SW 1271 (cell line): ENCODE measurements at regions not wholly inside any gene's neighbourhood (a gene's known extent, or its start where the extent isn't known, plus 50 kb on each side); places are given as distances from the start of the nearest gene placed in this dataset.
"Not testable (repeated sequence)": the region's sequence is repeated elsewhere in the genome, so short reads cannot be mapped to it uniquely, and the experiment has no call there.

ENCODE experiments used
- DNase-seq, 2 experiments: peaks; one replicate each; lab custom pipeline; 2025; lab: John Stamatoyannopoulos, UW

DNA sequence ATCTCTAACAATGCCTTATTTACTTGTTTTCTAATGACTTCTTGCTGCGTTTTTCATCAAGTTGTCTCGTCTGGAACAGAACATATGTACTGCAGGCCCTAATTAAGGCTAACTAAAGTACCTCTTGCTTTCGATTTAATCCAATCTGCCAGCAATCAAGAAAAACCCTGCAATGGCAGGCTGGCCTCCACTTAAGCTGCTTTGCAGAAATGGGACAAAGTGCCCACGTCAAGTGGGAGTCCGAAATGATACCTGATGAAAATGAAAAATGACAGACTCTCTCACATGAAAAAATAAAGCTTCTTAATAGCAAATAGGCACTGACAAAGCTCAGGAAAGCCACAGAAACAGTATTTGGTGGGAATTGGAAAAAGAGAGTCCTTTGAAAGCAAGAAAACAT lies 1454.7 kb downstream of the FAM181B start:
- DNase-seq: no peak

DNA sequence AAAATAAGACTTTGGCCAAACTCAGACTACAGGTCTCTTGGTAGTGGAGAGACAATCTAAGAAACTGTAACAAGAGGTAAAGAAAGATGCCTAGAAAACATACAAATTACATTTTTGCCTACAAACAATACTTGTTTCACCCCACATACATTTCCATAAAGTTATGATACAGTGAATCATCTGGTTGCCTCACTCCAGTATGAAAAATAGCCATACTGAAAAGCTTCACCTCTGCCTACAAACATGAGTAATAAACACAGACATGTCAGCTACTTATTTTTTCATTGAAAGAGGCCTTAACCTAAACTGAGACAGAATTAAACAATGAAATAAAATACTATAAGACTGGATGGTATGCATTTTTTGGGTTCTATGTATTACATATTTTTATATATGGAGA lies 1463.0 kb downstream of the FAM181B start:
- DNase-seq: no peak

DNA sequence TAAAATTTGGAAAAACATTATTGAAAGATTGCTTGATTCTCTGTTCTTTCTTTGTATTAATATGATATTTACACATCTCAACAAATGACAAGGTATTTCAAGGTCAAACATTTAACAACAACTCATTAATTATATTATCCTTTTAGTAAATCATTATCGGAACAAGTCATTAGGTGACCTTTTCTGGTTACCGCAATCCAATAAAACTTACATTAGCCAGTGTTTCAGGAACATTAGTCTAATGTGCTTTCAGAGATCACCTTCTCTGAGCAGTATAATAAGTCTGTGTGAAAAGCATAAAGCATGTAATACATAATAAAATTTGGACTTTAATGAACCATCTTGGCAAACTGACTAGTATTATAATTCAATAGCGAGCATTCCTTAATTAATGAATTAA lies 1466.4 kb downstream of the FAM181B start:
- no peak for DNase-seq

DNA sequence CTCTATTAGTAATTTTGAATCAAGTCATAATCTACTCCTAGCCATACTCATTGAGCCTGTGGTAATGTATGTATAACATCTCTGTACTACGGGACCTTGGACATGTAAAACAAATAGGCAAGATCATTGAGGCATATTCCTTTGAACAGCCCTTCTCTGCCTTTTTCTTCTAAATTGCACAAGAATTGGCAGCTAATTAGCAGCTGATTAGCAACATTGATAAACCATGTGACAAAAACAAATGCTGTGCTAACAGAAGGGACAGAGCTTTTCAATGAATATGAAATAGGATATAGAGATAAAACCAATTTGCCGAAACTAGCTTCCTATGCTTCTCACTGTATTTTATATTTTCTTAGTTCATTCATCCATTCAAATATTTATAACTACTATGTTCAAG lies 1474.2 kb downstream of the FAM181B start:
- DNase-seq: no peak

DNA sequence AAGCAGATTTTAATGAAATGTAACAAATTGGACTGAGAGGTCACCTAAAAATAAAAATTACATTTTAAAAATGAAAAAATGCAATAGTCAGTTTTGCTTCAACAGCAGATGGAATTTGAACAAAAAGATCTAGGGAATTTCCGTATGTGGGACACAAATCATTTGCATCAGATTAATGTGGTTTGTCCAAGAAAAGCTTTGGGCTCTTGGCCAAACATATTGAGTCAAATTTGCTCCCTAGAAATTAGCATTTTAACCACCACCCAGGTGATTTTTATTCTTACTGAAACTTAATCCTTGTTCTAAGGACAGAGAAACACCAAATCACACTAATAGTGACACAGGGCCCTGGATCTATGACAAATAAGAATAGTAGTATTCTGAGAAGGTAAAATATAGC lies 1477.8 kb downstream of the FAM181B start:
- DNase-seq: no peak

DNA sequence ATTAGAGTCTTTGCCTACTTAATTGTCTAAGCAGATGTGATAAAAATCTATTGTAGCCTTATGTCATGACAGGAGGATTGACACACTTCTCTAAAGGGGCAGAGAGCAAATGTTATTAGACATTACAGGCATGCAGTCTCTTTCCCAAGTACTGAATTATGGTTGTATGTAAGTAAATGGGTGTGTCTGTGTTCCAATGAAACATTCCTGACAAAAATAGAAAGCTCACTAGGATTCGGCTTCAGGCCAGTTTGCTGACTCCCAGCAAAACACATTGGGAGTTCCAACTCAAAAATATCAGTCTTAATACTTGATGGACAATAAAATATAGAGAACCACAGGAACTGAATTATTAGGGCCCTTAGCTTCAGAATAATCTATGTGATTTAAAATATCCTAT lies 1480.4 kb downstream of the FAM181B start:
- no peak for DNase-seq

DNA sequence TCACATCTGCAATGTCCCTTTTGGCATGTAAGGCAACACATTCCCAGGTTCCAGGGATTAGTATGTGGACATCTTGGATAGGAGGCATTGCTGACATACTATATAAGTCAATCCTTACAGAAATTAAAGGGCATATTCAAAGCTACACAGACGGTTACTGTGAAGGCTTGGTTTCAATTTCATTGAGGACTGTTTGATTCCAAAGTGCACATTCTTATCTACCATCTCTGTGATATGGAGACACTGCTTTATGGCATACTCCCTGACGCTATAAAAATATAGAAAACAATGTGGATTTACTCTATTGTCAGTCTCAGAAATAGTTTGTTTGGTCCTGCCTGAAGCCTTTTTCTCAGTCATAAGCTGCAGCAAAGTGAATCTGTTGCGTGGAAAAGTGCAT lies 1486.7 kb downstream of the FAM181B start:
- no peak for DNase-seq

DNA sequence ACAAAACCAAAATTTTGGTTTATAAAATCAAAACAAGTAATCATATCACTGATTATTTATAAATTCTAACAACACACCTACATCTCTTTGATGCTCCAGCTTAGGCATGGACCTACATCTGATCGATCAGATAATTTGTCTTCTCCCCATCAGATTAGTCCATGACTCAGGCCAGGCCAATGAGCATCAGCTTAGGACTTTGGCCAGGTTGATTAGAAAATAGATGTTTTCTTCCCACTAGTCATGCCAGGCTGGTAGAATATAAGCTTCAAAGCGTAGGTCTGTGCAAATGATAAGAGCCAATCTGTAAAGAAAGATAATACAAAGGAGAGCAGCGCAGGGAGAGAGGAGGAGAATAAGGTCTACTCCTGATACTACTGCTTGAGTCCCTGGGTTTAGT lies 1487.9 kb downstream of the FAM181B start:
- DNase-seq: no peak

DNA sequence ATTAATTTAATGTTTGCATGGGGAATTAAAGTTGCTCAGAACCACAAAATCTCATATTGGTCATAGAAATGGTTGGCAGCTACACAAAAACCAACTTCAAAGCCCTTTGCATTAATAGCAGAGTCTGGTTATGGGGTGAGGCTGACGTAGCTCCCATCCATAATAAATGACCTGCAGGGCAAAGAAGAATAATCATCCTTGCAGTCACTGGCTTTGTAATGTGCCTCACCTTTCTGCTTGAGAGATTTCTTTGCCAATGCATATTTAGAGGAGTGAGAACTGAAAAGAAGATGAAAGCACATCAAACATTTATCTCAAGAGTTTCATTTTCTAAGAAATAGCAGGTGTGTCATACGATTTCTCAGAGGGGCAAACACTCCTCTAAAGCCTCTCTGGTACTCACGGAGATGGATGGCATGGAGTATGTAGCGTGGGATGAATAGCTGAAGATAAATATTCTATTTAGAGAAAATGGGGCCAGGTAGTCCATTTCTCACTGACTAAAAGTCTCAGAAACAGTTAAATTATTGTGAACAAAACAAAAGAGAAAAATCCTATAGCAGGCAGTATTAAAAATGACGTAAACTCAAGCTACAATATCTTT lies 1491.9 kb downstream of the FAM181B start:
- DNase-seq: no peak

DNA sequence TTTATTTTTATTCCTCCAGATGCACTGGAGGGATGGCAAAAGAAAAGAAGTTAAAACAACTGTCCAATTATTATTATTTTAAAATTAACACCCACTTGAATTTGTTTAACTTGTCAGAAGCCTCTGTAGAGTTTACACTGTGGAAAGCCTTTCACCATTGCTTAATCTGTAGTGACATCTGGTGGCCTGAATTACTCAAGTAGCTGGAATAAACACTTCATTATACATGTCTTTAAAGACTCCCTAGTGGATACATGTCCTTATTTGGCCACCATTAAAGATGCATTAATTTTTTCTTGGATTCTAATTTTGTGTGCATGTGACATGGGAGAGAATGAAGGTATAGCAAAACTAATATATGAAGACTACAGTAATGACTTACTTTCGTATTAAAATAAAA lies 1496.5 kb downstream of the FAM181B start:
- DNase-seq: peak in 1 of 2 experiments; percentile 51

DNA sequence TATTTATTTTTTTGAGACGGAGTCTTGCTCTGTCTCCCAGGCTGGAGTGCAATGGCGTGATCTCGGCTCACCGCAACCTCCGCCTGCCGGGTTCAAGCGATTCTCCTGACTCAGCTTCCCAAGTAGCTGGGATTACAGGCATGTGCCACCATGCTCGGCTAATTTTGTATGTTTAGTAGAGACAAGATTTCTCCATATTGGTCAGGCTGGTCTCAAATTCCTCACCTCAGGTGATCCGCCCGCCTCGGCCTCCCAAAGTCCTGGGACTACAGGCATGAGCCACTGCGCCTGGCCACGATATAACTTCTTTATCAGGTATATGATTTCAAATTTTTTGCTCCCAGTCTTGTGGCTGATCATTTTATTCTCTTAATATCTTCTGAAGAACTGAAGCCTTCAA lies 1506.3 kb downstream of the FAM181B start:
- not testable (repeated sequence) for DNase-seq

DNA sequence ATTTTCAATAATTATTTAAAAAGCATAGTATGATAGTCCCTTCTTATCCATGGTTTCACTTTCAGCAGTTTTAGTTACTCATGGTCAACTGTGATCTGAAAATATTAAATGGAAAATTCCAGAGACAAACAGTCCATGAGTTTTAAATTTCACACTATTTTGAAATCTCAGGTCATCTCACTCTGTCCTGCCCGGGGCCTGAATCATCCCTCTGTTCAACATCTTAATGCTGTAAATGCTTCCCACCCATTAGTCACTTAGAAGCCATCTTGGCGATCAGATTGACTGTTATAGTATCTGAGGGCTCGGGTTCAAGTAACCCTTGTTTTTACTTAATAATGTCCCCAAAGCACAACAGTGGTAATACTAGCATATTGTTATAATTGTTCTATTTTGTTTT lies 1509.3 kb downstream of the FAM181B start:
- DNase-seq: no peak

DNA sequence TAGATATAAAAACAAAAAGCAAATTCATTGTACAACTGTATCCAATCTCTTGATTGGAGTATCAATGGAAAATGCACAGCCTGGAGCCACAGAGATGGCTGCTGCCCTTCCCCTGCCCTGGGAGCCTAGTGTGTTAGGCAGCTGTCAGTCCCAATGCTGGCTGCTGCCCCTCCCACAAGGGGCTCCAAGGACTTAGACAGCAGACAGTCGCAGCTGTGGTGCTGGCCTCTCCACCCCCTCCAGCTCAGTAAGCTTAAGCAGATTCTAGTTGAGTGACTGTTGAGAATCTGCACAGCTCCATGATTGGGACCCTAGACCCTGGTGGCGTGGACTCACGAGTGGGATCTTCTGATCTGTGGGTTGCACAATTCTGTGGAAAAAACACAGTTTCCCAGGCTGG lies 1511.2 kb downstream of the FAM181B start:
- DNase-seq: no peak

DNA sequence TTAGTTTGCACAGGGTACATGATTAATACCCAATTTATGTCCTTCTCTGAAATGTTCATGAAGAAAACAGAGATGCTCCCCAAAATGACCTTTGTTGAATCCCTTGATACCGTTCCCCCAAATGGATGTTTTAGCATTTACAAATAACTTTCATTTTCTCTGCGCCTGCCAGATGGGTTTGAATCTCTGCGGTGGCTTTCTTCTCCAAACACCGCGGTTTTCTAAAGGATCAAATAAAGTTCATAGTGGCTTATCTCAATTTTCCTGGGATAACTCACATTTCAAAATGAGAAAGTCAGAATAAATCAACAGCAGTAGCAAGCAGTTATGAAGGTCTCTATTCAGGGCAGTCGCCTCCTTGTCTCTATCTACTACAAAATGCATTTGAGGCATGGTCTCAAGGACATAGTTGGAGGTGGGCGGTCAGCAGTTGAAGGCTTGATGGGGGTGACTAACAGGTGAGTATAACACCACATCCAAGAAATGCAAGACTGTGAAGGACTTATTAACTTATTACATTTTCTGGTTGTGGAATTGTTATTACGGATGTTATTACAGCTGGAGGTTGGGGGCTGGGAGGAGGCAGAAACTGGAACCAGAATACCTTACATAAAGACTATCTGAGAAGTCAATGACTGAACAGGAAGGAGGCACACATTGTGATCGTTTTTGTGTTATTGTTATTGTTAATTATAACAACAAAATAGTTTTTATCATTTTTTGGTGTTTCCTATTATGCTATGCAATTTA lies 1513.3 kb downstream of the FAM181B start:
- DNase-seq: no peak

DNA sequence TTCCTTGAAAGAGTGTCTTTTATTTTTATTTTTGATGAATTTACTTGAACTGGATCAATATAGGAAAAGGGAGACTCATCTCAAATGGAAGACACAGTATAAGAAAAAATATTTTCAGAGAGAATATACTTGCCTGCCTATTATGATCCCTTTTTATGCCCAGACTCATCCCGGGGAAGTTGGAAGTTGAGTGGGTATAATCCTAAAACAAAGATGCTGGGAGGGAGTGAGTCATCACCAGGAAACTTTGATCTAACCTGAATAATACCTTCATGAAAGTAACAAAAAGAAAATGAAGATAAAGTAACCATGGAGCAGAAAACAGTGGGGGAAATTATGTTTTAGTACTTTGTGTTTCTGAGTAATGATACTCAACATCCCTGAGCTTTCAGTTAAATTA lies 1514.0 kb downstream of the FAM181B start:
- no peak for DNase-seq

DNA sequence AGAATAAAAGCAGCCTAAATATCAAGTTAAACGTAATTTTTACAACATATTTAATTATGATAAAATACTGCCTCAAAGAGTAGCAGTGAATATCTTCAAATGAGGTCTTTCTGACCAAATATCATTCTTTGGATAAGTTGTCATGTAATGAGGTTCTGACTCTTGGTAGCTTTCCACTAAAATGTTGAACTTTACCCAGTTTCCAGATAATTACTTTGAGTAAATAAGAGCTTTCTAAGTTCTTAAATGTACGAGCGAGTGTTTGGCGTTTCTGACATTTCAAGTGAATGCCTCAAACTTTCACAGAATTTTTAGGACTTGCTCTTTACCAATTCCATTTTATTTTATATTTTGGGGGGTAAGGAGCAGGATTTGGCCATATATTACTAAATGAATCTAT lies 1515.2 kb downstream of the FAM181B start:
- DNase-seq: no peak

DNA sequence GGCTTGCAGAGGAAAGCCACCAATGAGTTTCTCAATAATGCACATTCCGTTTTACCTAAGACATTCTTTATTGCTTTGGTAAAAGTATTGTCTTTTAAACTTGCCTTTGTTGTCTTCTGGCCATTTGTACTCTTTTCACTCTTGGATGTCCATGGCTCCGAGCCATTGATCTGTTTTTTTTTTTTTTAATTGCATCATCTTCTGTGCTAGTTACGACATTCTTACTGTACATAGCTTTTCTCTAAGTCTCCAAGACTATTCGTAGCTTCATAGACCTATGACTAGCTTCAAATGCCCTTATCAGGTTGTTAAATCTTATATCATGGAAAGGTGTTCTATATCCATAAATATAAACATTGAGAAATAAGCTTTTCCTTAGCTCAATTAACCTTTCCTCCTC lies 1522.6 kb downstream of the FAM181B start:
- no peak for DNase-seq

DNA sequence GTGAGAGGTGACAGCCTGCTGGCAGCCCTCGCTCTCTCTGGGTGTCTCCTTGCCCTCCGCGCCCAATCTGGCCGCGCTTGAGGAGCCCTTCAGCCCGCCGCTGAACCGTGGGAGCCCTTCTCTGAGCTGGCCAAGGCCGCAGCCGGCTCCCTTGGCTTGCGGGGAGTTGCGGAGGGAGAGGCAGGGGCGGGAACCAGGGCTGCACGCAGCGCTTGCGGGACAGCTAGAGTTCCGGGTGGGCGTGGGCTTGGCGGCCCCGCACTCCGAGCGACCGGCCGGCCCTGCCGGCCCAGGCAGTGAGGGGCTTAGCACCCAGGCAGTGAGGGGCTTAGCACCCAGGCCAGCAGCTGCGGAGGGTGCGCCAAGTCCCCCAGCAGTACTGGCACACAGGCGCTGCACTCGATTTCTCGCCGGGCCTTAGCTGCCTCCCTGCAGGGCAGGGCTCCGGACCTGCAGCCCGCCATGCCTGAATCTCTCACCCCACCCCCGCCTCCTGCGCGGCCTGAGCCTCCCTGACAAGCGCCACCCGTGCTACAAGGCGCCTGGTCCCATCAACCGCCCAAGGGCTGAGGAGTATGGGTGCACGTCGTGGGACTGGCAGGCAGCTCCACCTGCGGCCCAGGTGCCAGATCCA lies 1526.1 kb downstream of the FAM181B start:
- no peak for DNase-seq

DNA sequence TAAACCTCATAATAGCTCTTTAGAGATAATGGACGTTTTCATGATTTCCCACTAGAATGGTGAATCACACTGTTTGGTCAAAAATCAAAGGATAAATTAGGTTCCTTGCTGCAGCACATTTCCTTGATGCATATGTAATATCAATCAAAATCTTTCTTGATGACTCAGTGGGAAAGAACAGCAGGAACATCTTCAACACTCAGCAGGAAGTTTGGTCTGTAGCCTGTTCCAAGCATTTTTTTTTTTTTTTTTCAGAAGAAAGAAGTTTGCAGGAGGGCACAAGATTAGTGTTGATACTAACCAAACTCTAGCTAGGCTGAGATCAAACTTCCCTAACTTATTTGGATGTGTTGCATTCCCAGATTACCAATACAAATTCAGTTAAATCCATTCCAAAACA lies 1529.8 kb downstream of the FAM181B start:
- no peak for DNase-seq

DNA sequence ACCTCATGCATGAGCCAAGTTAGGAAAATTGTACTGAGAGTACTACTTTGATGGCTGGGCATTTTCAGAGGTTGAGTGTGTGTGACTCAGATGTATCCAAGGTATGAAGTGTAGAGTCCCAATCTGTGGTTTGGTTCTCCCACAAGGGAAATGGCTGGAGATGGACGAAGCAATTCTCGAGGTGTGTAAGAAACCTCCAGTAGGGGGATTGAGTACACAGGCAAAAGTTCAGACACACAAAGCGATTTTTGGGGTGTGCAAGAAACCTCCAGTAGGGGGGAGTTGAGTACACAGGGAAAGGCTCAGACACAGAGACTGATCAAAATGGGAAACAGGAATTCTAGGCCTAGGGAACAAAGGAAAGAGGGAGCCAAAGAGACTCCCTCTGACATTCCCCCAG lies 1536.3 kb downstream of the FAM181B start:
- no peak for DNase-seq

DNA sequence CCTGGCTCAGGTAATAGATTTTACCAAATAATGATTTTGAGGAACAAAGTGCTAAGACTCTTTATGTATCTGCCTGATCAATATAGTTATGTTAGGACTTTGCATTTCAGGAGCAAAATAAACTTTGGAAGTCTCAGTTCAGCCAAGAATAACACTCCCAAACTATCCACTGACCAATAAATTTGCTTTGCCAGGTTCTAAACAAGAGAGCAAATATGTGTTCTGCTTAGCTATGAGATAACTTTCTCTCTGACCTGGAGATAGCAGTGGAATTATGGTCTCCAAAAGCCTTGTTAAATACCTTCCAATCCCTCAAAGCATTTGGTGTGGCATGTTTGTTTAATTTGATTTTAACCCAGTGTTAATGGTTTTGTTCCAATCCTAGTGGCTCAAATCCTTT lies 1541.1 kb downstream of the FAM181B start:
- DNase-seq: no peak

DNA sequence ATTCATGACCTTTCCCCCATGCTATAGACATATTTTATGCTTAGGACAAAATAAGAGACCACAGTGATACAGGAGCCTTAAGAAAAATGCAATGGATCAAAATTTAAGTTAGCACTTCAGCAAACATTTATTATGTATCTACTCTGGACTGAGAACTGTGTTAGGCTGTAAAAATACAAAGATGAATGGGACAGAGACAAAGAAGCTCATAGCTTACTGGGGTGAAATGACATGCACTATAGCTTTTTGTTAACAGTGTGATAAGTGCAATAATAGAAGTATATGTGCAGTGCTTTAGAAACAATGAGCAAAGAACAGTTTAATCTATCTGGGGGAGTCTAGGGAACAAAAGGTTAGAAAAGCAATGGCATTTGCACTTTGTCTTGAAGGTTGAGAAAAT lies 1543.1 kb downstream of the FAM181B start:
- no peak for DNase-seq

DNA sequence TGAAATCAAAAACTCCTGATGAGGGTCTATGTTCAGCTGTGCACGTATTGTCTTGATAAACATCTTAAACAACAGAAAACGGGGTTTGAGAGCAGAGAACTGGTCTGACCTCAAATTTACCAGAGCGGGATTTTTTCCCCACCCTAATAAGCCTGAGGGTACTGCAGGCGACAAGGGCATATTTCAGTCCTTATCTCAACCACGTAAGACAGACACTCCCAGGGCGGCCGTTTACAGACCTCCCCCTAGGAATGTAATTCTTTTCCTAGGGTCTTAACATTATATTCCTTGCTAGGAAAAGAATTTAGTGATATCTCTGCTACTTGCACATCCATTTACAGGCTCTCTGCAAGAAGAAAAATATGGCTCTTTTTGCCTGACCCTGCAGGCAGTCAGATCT lies 1546.6 kb downstream of the FAM181B start:
- DNase-seq: not testable (repeated sequence)
